Heart left ventricle (tissue), 13 donors: ENCODE measurements at regions not wholly inside any gene's neighbourhood (a gene's known extent, or its start where the extent isn't known, plus 50 kb on each side); places are given as distances from the start of the nearest gene placed in this dataset.

Experiments
- CTCF ChIP-seq, 12 donors: fragments of 200-600 bp; sonication (generic) in 4 of 12; IDR thresholded peaks; one replicate each; pipeline versions ENCODE4 v1.5.0 to v1.8.0; 2018 to 2022; ENCODE audit warnings: antibody characterized with exemption in 12 of 12, mild to moderate bottlenecking in 5 of 12
- POLR2A ChIP-seq, 2 donors: fragments of 450-650 bp; IDR thresholded peaks; one replicate each; pipeline ENCODE4 v1.6.1; 2017; ENCODE audit warnings: antibody characterized with exemption in 2 of 2, mild to moderate bottlenecking in 2 of 2, moderate library complexity in 2 of 2
- donor health status: ischemic (EF 13 %, LVEDD 7.1; RV severe dilation, severe dysfunction).
- donor health status: DM: no; HTN: yes; CAD: no.
- donor health status: DM: no; HTN: no; CAD: no.
- donor health status: ischemic (EF 25% LVEDD 6.9; RV normal size, moderate dysfunction).
- donor health status: ischemic (EF 25% LVEDD 5.7; RV mildly dilated, moderate dysfunction).
- donor health status: ischemic (EF 35%, LVEDD 5.7; RV mildly dilated, moderate dysfunction).
- donor health status: nonischemic (EF 11% LVEDD 7.7; RV severe dilation, severe dysfunction).
- donor health status: DM: yes; HTN: yes; CAD: no.
- donor health status: PGD.
- donor health status: ischemic (EF 29% LVEDD 5.4; RV normal size, mild dysfunction).
- donor health status: nonischemic (EF 23%, LVEDD 6.1; RV moderate dilation, normal function).

- TF ChIP-seq POLR2A (IDR thresholded peaks at IDR 0.05): no peak
- no peak for TF ChIP-seq CTCF (IDR thresholded peaks at IDR 0.05)
Observed at GRCh38 chr7:155145477-155146255, 75.5 kb downstream of the HTR5A start.
